GM21381 (cell line): ENCODE measurements at regions not wholly inside any gene's neighbourhood (a gene's known extent, or its start where the extent isn't known, plus 50 kb on each side); places are given as distances from the start of the nearest gene placed in this dataset.
"Not testable (repeated sequence)": the region's sequence is repeated elsewhere in the genome, so short reads cannot be mapped to it uniquely, and the experiment has no call there.

Experiments
- ATAC-seq: cut with Tn5 transposase; IDR thresholded peaks from one replicate; pipeline ENCODE4 v1.9.1; 2021; ENCODE audit warnings: mild to moderate bottlenecking, moderate library complexity; ENCODE audit not compliant: unreplicated experiment

DNA sequence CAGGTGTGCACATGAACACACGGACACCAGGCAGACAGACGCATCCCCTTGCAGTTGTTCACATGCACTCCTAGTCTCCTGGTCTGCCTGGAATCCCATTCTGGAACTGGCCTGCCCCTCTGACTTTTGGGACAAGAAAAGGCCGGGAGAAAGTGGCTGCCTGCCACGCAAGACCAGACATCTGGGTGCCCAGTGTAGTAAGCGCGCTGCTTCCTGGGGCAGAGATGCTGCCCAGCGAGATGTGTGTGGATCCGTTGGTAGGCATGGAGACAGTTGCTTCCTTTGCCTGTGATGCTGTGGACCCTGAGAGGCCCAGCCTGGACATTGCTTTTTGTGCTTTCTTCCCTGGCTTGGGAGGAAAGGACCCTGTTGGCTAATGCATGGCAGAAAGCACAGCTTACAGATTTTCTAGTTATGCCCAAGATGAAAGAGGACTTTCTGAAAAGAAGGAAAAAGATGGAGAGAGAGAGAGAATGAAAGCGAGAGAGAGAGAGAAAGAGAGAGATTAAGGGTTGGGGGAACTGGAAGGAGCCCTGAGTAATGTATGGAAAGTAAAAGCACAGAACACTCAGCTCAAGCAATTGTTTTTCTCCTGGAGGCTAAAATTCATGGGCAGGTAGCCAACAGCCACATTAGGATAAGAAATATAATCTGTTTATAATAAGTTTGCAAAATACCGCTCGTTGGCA, 235.3 kb downstream of the BCL2L11 start:
- ATAC-seq: not testable (repeated sequence)

GRCh38 chr2:111356512-111357031, 235.9 kb downstream of the BCL2L11 start:
- not testable (repeated sequence) for ATAC-seq

- ATAC-seq: not testable (repeated sequence)
Measured at GRCh38 chr2:111365986-111366640, 245.4 kb downstream of the BCL2L11 start.

GRCh38 chr2:111366641-111367029, 245.9 kb downstream of the BCL2L11 start:
- not testable (repeated sequence) for ATAC-seq

DNA sequence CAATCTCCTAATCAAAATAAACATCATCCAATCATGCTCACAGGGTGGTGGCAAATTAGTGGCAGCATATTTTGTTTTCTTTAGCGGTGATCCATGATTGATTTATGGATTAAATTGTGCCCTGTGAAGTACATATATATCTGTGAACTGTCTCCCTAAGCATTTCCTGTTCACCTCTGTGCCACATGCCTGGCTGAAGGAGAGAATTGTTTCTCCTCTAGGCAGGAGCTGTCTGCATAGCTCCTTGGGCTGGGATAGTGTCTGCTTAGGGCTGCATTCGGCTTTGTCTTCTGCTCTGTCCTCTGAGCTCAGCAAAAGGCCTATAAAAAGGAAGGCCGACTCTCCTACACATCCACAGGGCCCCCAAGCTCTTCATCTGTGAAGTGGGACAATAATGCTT, 246.4 kb downstream of the BCL2L11 start:
- not testable (repeated sequence) for ATAC-seq

DNA sequence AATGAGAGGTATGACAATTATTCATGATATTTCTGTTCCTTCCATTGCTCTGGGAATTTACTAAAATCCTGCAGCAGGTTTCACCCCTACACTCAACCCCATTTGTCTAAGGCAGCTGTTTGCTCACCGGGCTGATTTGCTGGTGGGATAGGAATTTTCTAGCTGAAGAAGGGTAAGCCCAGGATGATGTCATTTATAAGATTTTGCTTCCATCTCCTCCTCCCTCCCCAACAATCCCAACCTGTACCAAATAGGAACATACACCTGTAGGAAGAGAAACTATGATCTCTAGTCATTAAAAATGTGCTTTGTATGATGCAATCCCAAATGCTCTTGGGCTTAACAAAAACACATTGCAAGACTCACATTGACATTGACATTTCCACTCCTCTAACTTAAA, 247.2 kb downstream of the BCL2L11 start:
- ATAC-seq: not testable (repeated sequence)

GRCh38 chr2:111368288-111368687, 247.6 kb downstream of the BCL2L11 start:
- not testable (repeated sequence) for ATAC-seq

DNA sequence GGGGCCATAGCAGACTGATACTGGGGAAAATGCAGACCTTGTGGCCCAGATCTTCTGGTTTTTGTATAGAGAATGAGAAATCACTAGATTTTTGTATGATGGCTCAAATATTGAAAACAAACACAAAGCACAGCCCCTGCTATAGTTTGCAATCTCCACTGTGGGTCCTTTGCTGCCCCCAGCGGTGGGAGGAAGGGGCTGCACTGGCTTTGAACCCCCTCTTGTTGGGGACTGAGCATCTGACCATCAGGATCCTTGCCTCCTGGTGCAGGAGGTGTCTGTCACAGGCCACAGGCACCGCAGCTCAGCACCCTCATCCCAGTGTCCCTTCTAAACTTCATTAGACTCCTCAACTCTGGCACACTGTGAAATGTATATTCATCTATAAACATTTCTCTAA, 252.3 kb downstream of the BCL2L11 start:
- not testable (repeated sequence) for ATAC-seq

- not testable (repeated sequence) for ATAC-seq
Measured at GRCh38 chr2:111373989-111374388, 253.3 kb downstream of the BCL2L11 start.

GRCh38 chr2:111374734-111375133, 254.0 kb downstream of the BCL2L11 start:
- ATAC-seq: not testable (repeated sequence)

DNA sequence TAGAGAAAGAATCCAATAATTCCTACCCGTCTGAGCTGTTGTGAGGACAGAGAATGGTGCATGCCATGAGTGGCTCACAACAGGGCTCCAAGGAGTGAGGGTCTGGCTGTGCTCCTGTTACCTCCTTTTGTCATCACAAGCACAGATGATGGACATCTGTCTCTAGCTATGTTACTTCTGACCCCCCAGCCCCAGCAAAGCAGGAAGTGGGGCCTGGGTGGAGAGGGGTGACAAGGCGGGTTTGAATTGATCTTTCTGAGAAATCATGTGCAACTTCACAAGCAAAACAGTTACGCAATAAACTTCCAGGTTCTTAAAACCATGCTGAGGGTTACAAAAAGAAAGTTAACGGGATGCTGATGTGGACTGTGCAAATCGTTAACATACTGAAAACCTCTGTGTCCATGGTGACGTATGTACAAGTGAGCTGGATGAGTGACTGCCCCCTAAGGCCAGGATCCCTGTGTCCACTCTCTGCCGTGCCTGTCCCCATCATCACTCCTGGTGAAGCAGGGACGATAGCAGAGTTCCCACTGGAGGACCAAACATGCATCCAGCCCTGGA, 254.7 kb downstream of the BCL2L11 start:
- ATAC-seq: not testable (repeated sequence)

- ATAC-seq: not testable (repeated sequence)
Measured at GRCh38 chr2:111376272-111376970, 255.7 kb downstream of the BCL2L11 start.

GRCh38 chr2:111376971-111377352, 256.2 kb downstream of the BCL2L11 start:
- not testable (repeated sequence) for ATAC-seq

DNA sequence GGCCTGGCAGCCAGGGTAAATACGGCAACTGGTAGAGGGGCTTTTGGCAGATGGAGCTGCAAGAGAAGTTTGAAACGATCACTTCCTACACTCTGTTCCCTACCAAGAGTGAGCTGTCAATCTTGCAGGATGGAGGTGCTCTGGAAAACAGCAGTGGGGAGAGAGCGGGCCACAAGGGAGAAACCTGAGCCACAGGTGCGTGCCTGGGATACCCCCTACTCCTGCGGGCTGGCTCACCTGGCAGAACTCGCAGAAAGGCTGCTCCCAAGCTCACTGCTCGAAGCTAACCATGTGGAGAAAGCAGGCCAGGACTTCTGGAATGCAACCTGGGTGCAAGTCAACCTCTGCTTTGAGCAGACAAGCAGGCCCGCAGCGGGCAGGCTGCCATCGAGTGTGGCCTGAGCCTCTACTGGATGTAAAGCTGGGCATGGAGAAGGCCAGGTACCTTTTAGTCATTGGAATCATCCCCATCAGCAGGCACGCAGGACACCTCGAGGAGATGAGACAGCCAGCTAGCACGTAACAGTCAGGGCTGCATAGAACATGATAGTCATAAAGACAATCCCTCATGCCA, 256.8 kb downstream of the BCL2L11 start:
- ATAC-seq: not testable (repeated sequence)

- ATAC-seq: not testable (repeated sequence)
Measured at GRCh38 chr2:111378348-111378747, 257.6 kb downstream of the BCL2L11 start.

DNA sequence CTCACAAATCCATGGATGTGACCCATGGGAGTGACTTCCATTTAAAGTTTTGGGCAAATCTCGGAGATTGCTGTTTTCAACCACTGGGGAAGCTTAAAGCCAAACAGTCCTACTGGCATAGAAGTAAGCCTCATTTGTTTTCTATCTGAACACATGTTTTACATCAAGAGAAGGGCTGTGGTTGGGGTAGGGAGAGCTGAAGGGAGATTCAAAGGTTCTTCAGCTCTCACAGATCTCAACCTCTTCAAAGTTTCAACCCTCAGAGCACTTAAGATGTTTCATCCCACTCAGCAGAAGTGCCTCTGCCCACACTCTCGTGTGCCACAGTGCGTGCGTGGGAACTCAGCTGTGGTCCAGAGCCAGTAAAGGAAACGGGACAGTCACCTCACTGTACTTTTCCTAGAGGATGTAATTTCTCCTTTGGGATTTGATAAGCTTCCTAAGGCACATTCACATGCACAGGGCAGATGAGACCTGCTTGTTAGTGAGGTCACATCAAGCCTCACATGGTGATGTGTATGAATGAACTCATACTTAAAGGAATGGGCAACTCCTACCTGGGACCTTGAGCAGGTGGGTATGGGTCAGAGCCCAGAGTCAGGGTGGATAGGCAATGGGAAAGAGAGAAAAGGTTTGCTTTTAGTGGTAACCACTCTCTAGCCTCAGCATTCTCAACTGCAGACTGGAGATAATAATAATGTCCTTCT, 260.2 kb downstream of the BCL2L11 start:
- ATAC-seq: not testable (repeated sequence)

DNA sequence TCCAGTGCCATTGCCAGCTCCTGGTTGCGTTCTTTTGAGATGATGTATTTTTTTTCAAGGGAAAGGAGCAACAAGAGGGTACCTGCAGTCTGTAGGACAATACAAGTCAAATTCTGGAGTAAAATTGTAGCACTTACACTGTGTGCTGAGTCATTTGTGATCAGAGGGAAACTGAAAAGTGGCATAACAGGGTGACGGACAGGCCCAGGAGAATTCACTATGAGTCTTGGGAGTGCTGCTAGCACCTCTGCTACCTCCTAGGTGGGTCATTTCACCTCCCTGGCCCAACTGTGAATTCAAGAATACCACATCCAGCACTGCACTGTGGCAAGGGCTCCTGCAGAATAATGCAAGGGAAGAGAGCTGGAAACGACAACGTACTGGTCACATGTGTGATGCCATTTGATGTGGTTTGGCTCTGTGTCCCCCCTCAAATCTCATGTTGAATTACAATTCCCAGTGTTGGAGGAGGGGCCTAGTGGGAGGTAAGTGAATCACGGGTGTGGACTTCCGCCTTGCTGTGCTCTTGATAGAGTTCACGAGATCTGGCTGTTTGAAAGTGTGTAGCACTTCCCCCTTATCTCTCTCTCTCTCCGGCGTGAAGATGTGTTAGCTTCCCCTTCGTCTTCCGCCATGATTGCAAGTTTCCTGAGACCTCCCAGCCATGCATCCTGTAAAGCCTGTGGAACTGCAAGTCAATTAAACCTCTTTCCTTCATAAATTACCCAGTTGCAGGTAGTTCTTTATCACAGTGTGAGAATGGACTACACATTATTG, 261.0 kb downstream of the BCL2L11 start:
- ATAC-seq: not testable (repeated sequence)

- ATAC-seq: not testable (repeated sequence)
Measured at GRCh38 chr2:111382507-111382906, 261.8 kb downstream of the BCL2L11 start.

GRCh38 chr2:111383311-111383710, 262.6 kb downstream of the BCL2L11 start:
- not testable (repeated sequence) for ATAC-seq
